SK-N-MC (cell line): ENCODE measurements at regions not wholly inside any gene's neighbourhood (a gene's known extent, or its start where the extent isn't known, plus 50 kb on each side); places are given as distances from the start of the nearest gene placed in this dataset.

Experiments
- EZH2 ChIP-seq: fragments of 200-600 bp; sonication (generic); IDR thresholded peaks from one replicate; pipeline ENCODE4 v1.6.1; 2017; ENCODE audit warnings: antibody characterized with exemption
- FOXP2 ChIP-seq: optimal IDR thresholded peaks from 2 replicates; pipeline ENCODE3; 2011; ENCODE audit warnings: mild to moderate bottlenecking, moderate library complexity; ENCODE audit not compliant: insufficient read depth; ENCODE audit errors: extremely low read length, control extremely low read depth
- POLR2AphosphoS5 ChIP-seq: IDR thresholded peaks from 2 replicates; pipeline ENCODE4 v1.6.1; 2012; ENCODE audit warnings: mild to moderate bottlenecking, low read depth, low read length, borderline replicate concordance

DNA sequence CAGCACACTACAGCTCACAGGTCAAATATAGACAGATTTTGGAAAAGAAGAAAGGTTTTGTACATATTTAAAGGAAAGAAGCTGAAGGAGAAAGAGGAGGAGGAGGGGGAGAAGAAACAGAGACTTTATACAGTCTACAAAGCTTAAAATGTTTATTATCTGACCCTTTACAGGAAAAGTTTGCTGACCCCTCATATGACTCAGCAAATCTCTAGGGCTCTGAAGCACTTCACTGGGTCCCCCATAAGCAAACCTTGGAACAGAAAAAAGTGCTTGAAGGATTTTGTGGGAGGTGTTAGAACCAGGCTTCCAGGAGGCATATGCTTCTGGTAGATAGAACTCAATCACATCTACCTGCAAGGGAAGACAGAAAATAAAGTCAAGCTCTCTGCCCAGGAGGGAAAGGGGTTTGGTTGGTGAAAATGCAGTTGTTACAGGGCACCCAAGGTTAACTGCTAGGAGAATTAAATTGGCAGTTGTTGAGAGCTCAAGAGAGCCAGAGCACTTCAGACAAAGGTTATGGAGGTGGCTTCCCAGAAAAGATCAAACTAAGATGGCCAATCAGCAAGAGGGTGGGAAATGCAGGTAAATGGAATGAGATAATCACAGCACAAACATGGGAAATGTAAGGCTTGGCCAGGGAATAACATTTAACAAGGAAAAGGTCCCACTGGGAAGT lies 207.4 kb upstream of the SGK1 start:
- no peak for TF ChIP-seq EZH2
- no peak for TF ChIP-seq POLR2AphosphoS5
- no peak for TF ChIP-seq FOXP2
